GM21825 (cell line): ENCODE measurements at regions not wholly inside any gene's neighbourhood (a gene's known extent, or its start where the extent isn't known, plus 50 kb on each side); places are given as distances from the start of the nearest gene placed in this dataset.
"Not testable (repeated sequence)": the region's sequence is repeated elsewhere in the genome, so short reads cannot be mapped to it uniquely, and the experiment has no call there.

Experiments used
- ATAC-seq: cut with Tn5 transposase; IDR thresholded peaks from one replicate; pipeline ENCODE4 v1.9.1; 2021; ENCODE audit warnings: mild to moderate bottlenecking, moderate library complexity; ENCODE audit not compliant: unreplicated experiment

- not testable (repeated sequence) for ATAC-seq
Measured at GRCh38 chr10:133689897-133690296, 63.3 kb upstream of the FRG2B start.

- ATAC-seq = peak; percentile 22
Measured at GRCh38 chr10:133688441-133688912, 61.9 kb upstream of the FRG2B start.

- peak; percentile 51 for ATAC-seq
Measured at GRCh38 chr10:133687689-133688440, 61.3 kb upstream of the FRG2B start.

GRCh38 chr10:133686992-133687391 is 60.4 kb upstream of the FRG2B start:
- not testable (repeated sequence) for ATAC-seq
